ENCODE measurements at regions not wholly inside any gene's neighbourhood (a gene's known extent, or its start where the extent isn't known, plus 50 kb on each side); places are given as distances from the start of the nearest gene placed in this dataset.
A peak's percentile ranks its signal among the peaks of the same experiment; 100 is the strongest.
"Not testable (repeated sequence)": the region's sequence is repeated elsewhere in the genome, so short reads cannot be mapped to it uniquely, and the experiment has no call there.

GRCh38 chr12:9406564-9407424, 198.6 kb upstream of the PZP start:
- no peak for DNase-seq

GRCh38 chr12:9405886-9406563, 197.8 kb upstream of the PZP start:
- no peak for DNase-seq

GRCh38 chr12:9404469-9405260, 196.5 kb upstream of the PZP start:
- peak; percentile 70 for DNase-seq

- DNase-seq, result no peak
Measured at GRCh38 chr12:9404031-9404430, 195.8 kb upstream of the PZP start.

GRCh38 chr12:9402432-9403040, 194.3 kb upstream of the PZP start:
- DNase-seq, result not testable (repeated sequence)

- peak; percentile 41 for DNase-seq
Measured at GRCh38 chr12:9396367-9396766, 188.2 kb upstream of the PZP start.

- DNase-seq, result not testable (repeated sequence)
Measured at GRCh38 chr12:9395220-9395619, 187.0 kb upstream of the PZP start.

GRCh38 chr12:9392842-9393241, 184.6 kb upstream of the PZP start:
- no peak for DNase-seq

GRCh38 chr12:9391815-9392214, 183.6 kb upstream of the PZP start:
- no peak for DNase-seq

GRCh38 chr12:9390761-9391160, 182.6 kb upstream of the PZP start:
- DNase-seq, result no peak

GRCh38 chr12:9389796-9390195, 181.6 kb upstream of the PZP start:
- no peak for DNase-seq

GRCh38 chr12:9388379-9388778, 180.2 kb upstream of the PZP start:
- no peak for DNase-seq

- DNase-seq, result no peak
Measured at GRCh38 chr12:9387450-9387849, 179.3 kb upstream of the PZP start.

- DNase-seq, result no peak
Measured at GRCh38 chr12:9383585-9383984, 175.4 kb upstream of the PZP start.

GRCh38 chr12:9381619-9382018, 173.4 kb upstream of the PZP start:
- DNase-seq, result no peak

- DNase-seq, result no peak
Measured at GRCh38 chr12:9380650-9381049, 172.5 kb upstream of the PZP start.

GRCh38 chr12:9379023-9379742, 171.0 kb upstream of the PZP start:
- no peak for DNase-seq

- no peak for DNase-seq
Measured at GRCh38 chr12:9378430-9378835, 170.2 kb upstream of the PZP start.

- DNase-seq, result no peak
Measured at GRCh38 chr12:9372202-9372601, 164.0 kb upstream of the PZP start.

- no peak for DNase-seq
Measured at GRCh38 chr12:9367828-9368227, 159.6 kb upstream of the PZP start.

- no peak for DNase-seq
Measured at GRCh38 chr12:9367201-9367600, 159.0 kb upstream of the PZP start.

GRCh38 chr12:9365296-9365695, 157.1 kb upstream of the PZP start:
- DNase-seq, result no peak

Data from activated effector memory CD4-positive, alpha-beta T cell treated with anti-CD3 and anti-CD28 coated beads, Interleukin-2, amount 50 U/mL, for 16 hours (primary cell).